GM19023 (cell line): ENCODE measurements at regions not wholly inside any gene's neighbourhood (a gene's known extent, or its start where the extent isn't known, plus 50 kb on each side); places are given as distances from the start of the nearest gene placed in this dataset.

Source experiments
- ATAC-seq: cut with Tn5 transposase; IDR thresholded peaks from one replicate; pipeline ENCODE4 v1.9.1; 2021; ENCODE audit warnings: mild to moderate bottlenecking, moderate library complexity; ENCODE audit not compliant: unreplicated experiment

DNA sequence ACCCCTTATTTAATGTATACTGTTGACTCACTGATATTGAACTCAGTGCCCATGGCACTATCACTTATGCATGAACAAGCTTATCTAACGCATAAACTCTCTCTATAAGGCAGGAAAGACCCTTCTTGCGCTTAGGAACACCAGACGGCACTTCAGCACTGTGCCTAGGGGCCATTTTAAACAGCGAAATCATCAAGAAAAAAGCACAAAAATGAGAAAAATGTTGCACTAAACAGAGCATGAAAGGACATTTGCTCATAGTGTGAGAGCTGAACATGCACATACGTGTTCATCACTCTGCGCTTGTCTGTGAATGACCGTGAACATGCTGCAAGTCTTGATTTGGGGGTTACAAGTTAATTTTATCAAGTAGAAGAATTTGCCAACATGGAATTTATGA is 109.6 kb downstream of the WDR11 start:
- ATAC-seq: no peak

DNA sequence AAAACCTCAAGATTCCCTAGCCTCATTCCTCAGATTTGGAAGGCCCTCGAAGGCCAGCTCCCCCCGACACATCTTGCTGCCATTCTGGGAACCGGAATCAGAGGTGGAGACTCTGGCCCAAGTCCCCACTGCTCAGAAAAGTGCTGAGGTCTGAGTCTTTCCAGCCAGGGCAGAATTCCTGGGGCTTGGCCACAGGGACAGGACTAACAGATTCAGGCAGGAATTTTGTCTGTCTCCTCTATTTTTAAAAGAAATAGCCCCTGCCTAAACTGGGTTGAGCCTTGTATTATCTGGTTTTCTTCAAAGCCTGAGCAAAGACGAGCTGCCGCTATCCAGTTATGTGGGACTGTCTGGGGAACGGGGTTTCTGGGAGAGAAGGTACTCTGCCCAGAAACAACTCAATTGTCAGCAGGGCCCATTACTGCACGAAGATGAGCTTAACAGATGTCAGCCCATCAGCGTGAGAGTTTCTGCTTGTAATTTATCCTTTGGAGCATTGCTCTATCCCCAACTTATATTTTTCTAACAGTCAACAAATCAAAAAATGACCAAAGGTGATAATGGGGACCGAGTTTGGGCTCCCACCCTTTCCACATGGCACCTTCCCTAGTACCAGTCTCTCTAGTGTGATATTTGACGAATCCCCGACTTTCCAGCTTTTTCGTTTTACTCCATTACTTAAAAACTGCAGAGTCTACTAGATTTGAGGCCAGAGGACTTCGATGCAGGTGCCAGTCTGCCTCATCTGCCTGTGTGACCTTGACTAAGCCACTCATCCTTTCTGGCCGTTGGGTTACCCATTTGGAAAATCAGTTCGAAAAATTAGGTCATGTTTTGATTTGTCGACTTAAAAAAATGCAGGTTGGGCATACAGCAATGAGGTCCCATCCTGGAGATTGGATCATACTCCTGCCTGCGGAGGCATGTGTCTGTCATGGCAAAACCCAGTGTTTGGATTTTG is 110.9 kb downstream of the WDR11 start:
- no peak for ATAC-seq

DNA sequence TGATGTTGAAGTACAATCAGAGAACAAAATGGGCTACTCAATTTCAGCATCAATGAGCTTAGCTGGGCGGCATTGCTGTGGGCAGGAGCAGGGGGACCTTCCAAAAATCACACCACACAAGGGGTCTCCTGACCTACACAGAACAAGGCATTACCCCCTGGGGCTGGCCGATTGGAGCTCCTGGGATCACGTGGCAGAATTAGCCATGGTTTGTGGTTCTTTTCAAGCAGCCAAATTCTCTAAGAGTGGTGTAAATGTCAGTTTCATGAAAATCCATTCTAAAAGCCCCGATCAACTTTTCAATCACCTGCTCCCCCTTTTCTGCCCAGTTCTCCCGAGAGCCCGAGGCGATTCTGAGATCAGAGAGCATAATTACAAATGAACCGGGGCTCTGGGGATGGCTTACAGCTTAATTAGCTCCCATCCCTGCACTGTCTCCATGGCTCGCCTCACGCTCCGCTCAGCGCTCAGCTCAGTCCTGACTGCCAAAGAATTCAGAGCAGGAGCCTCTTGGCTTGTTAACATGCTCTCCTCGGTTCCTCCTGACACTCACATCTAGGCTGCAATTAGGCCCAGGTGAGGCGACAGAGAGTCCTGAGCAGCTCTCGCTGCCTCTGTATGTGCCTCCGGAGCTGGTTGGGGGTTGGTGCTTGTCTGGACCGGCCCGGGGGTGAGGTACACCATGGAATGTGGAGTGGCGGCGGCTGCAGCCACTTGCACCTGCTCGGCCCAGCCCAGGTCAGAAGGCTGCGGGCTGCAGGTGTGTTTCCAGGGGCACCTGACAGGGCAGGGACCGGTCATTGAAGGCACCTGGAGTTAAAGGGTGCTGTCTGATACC is 111.8 kb downstream of the WDR11 start:
- no peak for ATAC-seq

DNA sequence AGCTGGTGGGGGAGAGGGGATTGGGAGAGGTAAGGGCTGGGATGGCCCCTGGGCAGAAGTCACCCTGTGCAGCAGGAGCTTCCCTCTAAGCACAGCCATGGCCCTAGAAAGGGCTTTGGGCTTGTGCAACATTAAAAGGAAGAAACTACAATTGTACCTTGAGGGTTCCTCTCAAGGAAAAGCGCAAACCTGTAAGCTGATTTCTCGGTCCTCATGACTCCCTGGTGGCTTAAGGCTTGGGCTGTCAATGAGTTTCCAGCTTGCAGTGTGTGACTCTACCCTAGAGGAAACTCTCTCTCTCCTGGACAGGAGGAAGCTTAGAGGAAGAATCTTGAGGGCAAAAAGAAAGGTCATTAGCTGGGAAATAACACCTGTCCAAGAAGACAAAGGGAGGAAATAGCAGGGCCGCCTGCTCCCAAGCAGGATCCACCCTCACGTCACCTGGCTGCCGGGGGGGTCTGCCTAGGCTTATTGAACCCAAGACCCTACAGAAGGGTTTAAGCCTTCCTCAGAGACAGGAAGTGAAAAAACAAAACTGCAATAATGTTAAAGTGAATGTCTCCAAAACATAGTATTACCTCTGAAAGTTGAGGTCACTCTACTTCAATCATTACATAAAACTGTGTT is 112.5 kb downstream of the WDR11 start:
- ATAC-seq: no peak

GRCh38 chr10:120966657-120967045 is 115.5 kb downstream of the WDR11 start:
- no peak for ATAC-seq

GRCh38 chr10:120969219-120969645 is 118.1 kb downstream of the WDR11 start:
- ATAC-seq: no peak

DNA sequence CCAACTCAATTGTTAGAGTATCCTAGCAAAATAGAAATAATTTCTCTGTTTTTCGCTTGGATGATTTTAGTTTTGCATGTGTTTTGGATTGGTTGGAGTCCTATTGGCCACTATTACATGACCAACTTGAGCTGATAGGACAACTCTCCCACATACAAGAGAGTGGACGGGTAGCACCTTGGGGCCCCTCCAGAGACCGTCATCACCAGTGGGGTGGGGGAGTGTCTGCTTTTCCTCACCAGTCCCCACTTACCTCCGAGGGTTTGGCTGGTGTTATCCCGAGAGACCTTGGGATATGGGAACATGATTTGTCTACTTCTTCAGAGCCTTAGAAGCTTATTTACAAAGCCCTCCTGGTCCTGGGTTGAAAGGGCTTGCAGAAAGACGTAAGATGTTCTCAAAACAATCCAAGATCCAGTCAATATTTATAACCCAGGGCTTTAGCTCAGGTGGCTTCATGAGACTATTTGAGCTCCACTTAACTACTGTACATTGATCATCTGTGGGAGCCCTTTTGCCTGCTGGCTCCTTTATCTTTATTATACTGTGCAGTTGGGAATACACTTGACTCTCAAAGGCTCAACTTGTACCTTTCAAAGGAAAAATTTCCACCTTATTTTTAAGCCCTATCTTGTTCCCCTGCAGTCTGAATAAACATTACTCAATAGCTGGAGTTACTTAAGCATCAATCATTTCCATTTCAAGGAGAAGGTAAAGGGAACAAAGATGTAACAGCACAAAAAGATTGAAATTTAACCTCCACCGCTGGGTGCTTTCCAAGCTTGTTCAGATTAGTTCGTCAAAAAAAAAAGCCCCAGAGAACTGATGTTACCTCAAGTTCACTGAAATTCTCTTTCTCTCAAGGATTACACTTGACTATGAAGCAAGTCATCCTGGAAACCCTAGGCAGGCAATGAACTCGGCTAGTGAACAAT is 119.7 kb downstream of the WDR11 start:
- no peak for ATAC-seq

GRCh38 chr10:120971671-120972070 is 120.5 kb downstream of the WDR11 start:
- ATAC-seq: no peak

DNA sequence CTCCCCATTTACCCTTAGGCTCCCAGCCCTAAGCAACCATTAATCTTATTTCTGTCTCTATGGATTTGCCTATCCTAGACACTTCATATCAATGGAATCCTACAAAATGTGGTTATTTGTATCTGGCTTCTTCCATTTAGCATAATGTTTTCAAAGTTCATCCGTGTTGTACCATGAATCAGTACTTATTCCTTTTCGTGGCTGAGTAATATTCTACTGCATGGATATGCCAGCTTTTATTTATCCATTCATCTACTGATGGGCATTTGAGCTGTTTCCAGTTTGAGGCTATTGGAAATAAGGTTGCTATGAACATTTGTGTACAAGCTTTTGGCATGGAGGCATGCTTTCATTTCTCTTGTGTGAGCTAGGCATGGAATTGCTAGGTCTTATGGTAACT is 121.1 kb downstream of the WDR11 start:
- ATAC-seq: no peak

- no peak for ATAC-seq
Observed at GRCh38 chr10:120975072-120975867, 124.1 kb downstream of the WDR11 start.

DNA sequence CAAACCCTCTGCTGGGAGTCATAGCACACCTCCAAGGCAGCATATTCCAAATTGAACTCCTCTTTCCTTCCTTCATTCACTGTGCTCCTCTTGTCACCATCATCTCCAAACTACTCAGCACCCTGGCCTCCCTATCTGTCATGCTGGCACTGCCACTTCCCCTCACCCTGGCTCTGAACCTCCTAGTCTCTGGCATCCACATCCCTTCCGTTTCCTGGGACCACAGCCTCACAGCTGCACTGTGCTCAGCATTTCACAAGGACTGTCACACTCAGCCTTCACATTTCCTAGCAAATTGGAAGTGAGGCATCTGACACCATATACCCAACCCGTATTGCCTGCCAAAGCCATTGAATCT is 124.7 kb downstream of the WDR11 start:
- no peak for ATAC-seq

DNA sequence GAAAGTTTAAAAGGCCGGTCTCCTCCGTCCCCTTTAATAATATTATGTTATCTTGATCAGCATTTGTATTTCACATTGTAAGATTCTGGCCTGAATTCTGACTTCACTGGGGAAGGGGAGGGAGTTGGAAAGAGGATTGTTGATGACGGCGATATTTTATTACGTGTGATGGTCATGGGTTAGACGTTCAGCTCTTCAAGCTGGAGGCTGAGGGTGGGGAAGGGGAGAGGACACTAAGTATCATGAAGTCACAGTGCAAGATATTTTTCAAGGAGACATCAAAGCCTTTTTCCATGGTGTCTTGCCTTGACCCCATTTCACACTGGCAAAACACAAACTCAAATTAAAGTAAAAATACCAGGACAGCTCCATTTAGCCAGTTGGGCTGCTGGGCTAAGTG is 126.7 kb downstream of the WDR11 start:
- ATAC-seq: no peak

DNA sequence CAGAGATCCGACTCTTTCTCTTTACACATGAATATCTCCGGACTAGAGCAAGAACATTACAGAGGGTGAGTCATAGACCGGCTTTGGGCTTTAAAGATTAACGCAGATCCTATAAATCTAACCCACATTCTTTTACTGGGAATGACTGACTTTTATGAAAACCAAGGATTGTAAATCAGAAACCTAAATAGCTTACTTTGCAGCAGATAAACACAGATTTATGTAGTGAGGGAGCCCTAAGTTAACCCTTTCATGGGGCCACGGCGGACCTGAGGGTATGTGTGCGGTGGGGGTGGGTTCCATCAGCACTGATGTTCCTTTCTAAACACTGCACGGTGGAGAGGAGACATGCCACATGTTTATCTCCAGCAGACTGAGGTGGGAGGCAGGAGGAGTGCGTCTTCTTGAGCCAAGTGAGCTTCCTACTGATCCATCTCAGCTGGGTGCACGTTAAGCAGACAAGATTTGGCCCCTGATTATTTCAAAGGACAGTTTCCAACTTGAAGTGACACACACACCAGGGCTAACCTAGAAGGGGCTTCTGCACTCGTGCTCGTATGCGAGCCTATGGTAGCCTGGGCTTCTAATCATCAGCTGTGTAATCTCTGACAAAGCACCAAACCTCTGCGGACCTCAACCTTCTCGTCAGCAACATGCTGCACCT is 127.6 kb downstream of the WDR11 start:
- no peak for ATAC-seq

GRCh38 chr10:120979435-120980278 is 128.5 kb downstream of the WDR11 start:
- no peak for ATAC-seq

DNA sequence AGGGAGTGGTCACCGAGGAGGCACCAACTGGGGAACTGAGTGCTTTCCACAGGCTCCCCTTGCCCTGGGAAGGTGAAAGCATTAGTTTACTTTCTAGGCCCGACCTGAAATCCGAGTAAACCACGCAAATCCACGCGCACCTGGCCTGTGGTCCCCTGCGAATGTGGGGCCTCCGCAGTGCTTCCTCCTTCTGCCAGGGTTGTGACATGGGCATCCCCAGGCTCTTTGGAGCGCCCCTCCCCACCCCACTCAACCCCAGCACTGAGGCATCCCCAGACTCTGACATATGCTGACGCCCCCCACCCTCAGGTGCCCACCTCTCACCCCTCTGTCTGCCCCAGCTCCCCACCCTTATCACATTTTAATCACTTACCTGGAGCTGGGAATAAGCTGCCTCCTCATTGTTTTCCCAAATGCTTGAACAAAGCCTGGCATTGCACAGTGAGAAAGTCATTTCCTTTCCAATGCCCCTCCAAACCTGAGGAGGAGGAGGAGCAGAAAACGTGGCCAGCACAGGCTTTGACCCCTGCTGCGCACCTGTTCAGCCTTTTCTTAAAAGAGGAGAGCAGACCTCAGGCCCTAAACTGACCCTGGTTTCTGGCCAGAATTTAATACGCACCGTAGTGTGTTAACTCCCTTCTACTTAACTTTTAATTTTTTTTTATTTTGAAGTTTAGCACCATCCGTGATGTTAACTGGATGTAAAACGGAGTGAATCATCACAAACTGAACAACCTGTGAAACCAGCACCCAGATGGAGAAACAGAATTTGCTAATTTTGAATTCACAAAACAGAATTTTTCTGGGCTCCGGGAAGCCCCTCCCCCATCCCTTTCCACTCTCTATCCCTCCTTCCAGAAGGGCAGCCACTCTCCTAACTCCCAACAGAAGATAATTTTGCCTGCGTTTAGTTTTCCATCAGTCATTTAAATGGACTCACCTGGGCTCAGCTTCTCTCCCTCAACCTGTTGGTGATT is 129.4 kb downstream of the WDR11 start:
- no peak for ATAC-seq

DNA sequence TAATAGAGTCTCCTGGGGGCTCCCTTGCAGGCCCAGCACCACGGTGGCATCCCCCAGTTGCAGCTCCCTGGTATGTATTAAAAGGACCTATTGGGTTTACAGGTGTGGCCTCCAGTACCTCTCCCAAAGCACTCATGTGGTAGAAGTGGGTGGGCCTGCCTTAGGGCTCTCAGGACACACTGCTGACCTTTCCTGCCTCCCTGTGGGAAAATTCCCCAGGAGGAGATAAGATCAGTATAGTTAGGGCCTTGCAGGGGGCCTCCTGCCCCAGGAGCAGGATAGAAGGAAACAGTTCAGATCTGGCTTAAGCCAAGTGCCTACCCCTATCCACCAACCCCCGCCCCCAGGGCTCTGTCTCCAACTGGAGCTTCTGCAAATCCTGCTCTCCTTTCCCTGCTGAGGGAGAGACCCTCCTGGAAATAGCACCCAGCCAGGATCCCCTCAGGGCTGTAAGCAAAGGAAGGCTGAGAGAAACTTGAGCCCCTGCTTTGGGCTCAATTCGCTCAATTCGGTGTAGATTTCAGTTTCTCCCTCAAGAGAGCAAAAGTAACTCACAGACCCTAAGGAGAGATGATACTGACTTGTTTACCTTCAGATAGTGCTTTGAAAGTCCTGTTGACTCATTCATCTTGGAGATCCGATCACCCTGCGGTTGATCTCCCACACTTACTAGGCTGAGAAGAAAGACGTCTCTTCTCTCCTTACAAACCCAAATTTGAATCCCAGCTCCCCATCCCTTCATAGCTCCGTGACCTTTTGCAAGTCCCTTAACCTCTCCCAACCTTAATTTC is 130.6 kb downstream of the WDR11 start:
- ATAC-seq: no peak
